NCI-H1417 (cell line): ENCODE measurements at regions not wholly inside any gene's neighbourhood (a gene's known extent, or its start where the extent isn't known, plus 50 kb on each side); places are given as distances from the start of the nearest gene placed in this dataset.

Source experiments
- DNase-seq, 3 experiments: peaks; one replicate each; lab custom pipeline; 2025; lab: John Stamatoyannopoulos, UW

- peak in 1 of 3 experiments; percentile 45 for DNase-seq
Observed at GRCh38 chr6:7468382-7469081, 72.9 kb upstream of the DSP start.

GRCh38 chr6:7469696-7470095 lies 71.8 kb upstream of the DSP start:
- no peak for DNase-seq

GRCh38 chr6:7471171-7471570 lies 70.3 kb upstream of the DSP start:
- DNase-seq = no peak

GRCh38 chr6:7473805-7474719 lies 67.4 kb upstream of the DSP start:
- no peak for DNase-seq

- no peak for DNase-seq
Observed at GRCh38 chr6:7475081-7475480, 66.4 kb upstream of the DSP start.

GRCh38 chr6:7479801-7480266 lies 61.6 kb upstream of the DSP start:
- peak; percentile 33 to 84 (median 68) for DNase-seq

- no peak for DNase-seq
Observed at GRCh38 chr6:7484666-7485065, 56.8 kb upstream of the DSP start.

- no peak for DNase-seq
Observed at GRCh38 chr6:7486951-7487350, 54.5 kb upstream of the DSP start.

- peak in 1 of 3 experiments; percentile 21 for DNase-seq
Observed at GRCh38 chr6:7488494-7488893, 53.0 kb upstream of the DSP start.

- peak in 2 of 3 experiments; percentile 52 to 85 for DNase-seq
Observed at GRCh38 chr6:7489376-7489775, 52.1 kb upstream of the DSP start.
